ENCODE measurements at regions not wholly inside any gene's neighbourhood (a gene's known extent, or its start where the extent isn't known, plus 50 kb on each side); places are given as distances from the start of the nearest gene placed in this dataset.
"Not testable (repeated sequence)": the region's sequence is repeated elsewhere in the genome, so short reads cannot be mapped to it uniquely, and the experiment has no call there.

DNA sequence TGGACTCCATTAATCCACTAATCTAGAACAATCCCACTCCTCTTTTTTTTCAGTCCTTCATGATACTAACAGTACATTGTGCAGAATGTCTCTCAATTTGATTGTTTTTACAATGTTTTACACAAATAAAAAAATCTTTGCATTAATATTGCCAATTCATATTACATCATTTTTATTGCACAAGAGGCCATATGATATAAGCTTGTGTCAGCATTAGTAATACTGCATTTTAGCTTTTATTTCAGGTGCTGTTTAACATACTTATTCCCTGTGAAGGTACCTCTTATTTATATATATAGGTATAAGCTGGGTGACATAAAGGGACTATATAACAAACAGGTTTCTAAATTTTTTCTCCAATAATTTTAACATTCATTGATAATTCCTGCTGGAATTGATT, 737.4 kb downstream of the DNAH5 start:
- Mint-ChIP-seq H3K27ac (no peak overlapping the region), H3K27me3 (no peaks in the 10 kb centered on the region), H3K4me3 (no peak overlapping the region), H3K36me3 (ENCODE audit: insufficient read depth) (no peaks in the 10 kb centered on the region), H3K4me1 (ENCODE audit: low read depth in 2 of 2) (no peaks in the 10 kb centered on the region), H3K9me3 (peaks cover 11% of the 10 kb centered on the region in 2 donors)
- ATAC-seq (replicated peaks) = no peak
- DNase-seq = no peak

DNA sequence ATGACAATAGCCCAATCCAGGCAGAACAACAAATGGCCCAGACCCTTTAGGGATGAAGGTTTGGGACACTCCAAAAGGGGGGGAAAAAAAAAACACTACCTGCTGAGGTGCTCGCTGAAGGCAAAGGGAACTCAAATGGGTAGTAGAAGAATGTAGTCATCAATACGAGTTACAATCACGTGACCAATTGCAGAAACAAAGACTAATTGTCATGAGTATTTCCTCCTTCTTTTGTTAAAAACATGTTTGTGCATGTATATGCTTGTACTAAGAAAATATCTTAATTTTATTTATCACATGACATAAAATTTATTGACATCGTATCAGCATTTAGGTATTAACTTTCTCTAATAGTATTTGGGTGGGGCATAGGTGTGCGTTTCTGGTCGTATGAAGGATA, 743.5 kb downstream of the DNAH5 start:
- ATAC-seq (replicated peaks) (no peak), DNase-seq (no peak)
- Mint-ChIP-seq H3K36me3 (ENCODE audit: insufficient read depth) (no peaks in the 10 kb centered on the region), H3K27ac (no peak overlapping the region), H3K27me3 (no peaks in the 10 kb centered on the region), H3K4me3 (no peak overlapping the region), H3K9me3 (peaks cover 11% of the 10 kb centered on the region in 2 donors), H3K4me1 (ENCODE audit: low read depth in 2 of 2) (no peaks in the 10 kb centered on the region)

- H3K27me3 Mint-ChIP-seq; H3K4me3 Mint-ChIP-seq; H3K4me1 Mint-ChIP-seq (ENCODE audit: low read depth in 2 of 2); DNase-seq; H3K9me3 Mint-ChIP-seq; H3K27ac Mint-ChIP-seq; H3K36me3 Mint-ChIP-seq (ENCODE audit: insufficient read depth); ATAC-seq (replicated peaks): not testable (repeated sequence)
Observed at GRCh38 chr5:13198226-13198625, 746.3 kb downstream of the DNAH5 start.

GRCh38 chr5:13189532-13189931, 755.0 kb downstream of the DNAH5 start:
- DNase-seq (no peak), ATAC-seq (replicated peaks) (no peak)
- Mint-ChIP-seq H3K4me3 (no peak overlapping the region), H3K27ac (no peak overlapping the region), H3K27me3 (no peaks in the 10 kb centered on the region), H3K36me3 (ENCODE audit: insufficient read depth) (no peaks in the 10 kb centered on the region), H3K4me1 (ENCODE audit: low read depth in 2 of 2) (no peaks in the 10 kb centered on the region), H3K9me3 (peaks cover 0 to 5% of the 10 kb centered on the region in 2 donors)

GRCh38 chr5:13188371-13188770, 756.1 kb downstream of the DNAH5 start:
- H3K27ac Mint-ChIP-seq = no peak overlapping the region
- no peak overlapping the region for H3K4me3 Mint-ChIP-seq
- H3K27me3 Mint-ChIP-seq = no peaks in the 10 kb centered on the region
- peaks cover 0 to 5% of the 10 kb centered on the region in 2 donors for H3K9me3 Mint-ChIP-seq
- H3K36me3 Mint-ChIP-seq (ENCODE audit: insufficient read depth) = no peaks in the 10 kb centered on the region
- no peaks in the 10 kb centered on the region for H3K4me1 Mint-ChIP-seq (ENCODE audit: low read depth in 2 of 2)
- ATAC-seq (replicated peaks) (no peak), DNase-seq (no peak)

GRCh38 chr5:13187186-13187585, 757.3 kb downstream of the DNAH5 start:
- no peaks in the 10 kb centered on the region for H3K36me3 Mint-ChIP-seq (ENCODE audit: insufficient read depth)
- ATAC-seq (replicated peaks) = no peak
- H3K27me3 Mint-ChIP-seq = no peaks in the 10 kb centered on the region
- no peaks in the 10 kb centered on the region for H3K4me1 Mint-ChIP-seq (ENCODE audit: low read depth in 2 of 2)
- DNase-seq = no peak
- H3K4me3 Mint-ChIP-seq = no peak overlapping the region
- H3K27ac Mint-ChIP-seq = no peak overlapping the region
- H3K9me3 Mint-ChIP-seq = peaks cover 2 to 11% of the 10 kb centered on the region in 2 donors

DNA sequence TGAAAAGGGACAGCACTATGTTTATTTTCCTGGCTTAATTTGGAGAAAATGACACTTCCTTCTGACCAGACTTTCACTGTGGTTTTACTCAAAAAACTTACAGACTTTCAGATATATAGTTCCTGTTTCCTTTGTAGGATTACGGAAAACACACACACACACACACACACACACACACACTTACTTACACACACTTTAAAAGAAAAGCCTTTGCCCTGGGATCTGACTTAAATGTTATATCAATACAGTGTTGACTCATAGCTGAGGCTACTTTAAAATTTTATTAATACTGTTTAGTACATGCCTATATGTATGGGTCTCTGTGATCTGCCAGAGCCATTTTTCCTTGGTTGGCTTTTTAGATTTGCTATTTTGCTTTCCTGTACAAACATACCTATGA, 758.3 kb downstream of the DNAH5 start:
- ATAC-seq (replicated peaks) (no peak), DNase-seq (no peak)
- no peak overlapping the region for H3K27ac Mint-ChIP-seq
- H3K4me1 Mint-ChIP-seq (ENCODE audit: low read depth in 2 of 2) = no peaks in the 10 kb centered on the region
- H3K36me3 Mint-ChIP-seq (ENCODE audit: insufficient read depth) = no peaks in the 10 kb centered on the region
- H3K4me3 Mint-ChIP-seq = no peak overlapping the region
- peaks cover 3 to 10% of the 10 kb centered on the region in 2 donors for H3K9me3 Mint-ChIP-seq
- no peaks in the 10 kb centered on the region for H3K27me3 Mint-ChIP-seq

DNA sequence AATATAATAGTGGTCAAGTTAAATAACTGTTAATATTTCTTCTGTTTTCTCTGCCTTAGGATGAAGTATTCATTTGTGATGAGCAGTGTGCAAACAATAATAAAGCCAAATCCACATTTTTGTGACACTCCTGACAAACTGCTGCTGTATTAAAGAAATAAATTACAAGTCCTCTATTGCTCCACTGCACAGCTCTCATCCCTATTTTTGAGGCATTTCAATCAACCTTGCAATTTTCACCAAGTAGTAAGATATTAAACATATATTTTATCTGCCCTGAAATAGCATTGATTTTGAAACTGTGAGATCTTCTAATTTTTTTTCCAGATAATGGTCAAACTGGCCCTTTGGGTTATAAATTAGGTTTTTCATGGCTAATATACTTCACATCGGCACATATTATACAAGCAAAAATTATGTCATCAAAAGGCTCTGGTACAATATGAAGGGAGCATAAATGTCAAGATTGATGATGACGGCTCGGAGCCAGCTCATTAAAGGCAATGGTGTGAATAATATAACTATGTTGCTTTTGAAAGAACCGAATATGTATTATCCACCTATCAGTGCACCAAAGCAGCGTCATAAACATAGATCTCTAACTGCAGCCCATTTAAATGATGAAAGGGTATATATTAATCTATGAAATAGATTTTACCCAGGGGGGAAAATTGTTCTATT, 764.9 kb downstream of the DNAH5 start:
- no peak for ATAC-seq (replicated peaks)
- Mint-ChIP-seq H3K36me3 (ENCODE audit: insufficient read depth) (no peaks in the 10 kb centered on the region), H3K27me3 (no peaks in the 10 kb centered on the region), H3K27ac (no peak overlapping the region), H3K4me1 (ENCODE audit: low read depth in 2 of 2) (no peaks in the 10 kb centered on the region), H3K9me3 (peaks cover 5 to 9% of the 10 kb centered on the region in 2 donors), H3K4me3 (no peak overlapping the region)
- DNase-seq = no peak

DNA sequence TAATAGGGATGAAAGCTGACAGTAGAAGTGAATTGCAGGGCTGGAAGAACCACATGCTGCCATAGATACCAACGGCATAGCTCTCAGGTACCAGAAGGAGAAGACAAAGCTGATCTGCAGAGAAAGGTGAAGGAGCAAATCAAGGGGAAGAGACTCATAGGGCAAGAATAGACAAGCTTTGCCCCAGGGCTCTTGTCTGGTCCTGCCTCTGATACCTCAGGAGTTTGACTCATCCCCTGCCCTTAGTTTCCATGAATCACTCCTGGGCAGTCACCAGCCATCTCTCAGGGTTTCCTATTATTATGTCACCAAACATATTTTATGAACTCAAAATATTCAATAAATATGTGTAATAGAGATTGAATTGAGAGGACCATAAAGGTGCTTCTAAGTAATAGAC, 800.9 kb downstream of the DNAH5 start:
- ATAC-seq (replicated peaks) (no peak), DNase-seq (no peak)
- Mint-ChIP-seq H3K27ac (no peak overlapping the region), H3K4me1 (ENCODE audit: low read depth in 2 of 2) (no peaks in the 10 kb centered on the region), H3K36me3 (ENCODE audit: insufficient read depth) (peaks cover 3% of the 10 kb centered on the region), H3K4me3 (no peak overlapping the region), H3K27me3 (no peaks in the 10 kb centered on the region), H3K9me3 (peaks cover 0 to 10% of the 10 kb centered on the region in 2 donors)

DNA sequence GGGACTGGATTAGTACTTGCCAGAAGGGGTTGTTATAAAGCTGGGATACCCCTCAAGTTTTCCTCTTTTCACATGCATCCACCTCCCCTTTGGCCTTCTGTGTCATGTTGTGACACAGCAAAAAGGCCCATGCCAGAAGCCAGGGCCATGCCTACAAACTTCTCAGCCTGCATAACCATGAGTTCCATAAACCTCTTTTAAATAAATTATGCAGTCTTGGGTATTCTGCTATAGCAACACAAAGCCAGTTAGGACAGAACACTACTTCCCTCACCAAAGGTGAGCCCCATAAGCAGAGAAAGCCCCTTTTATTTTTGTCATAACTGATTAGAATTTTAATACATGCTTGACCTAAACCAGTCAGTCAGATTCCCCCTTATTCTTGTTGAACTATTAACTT, 801.3 kb downstream of the DNAH5 start:
- H3K4me3 Mint-ChIP-seq = no peak overlapping the region
- H3K27ac Mint-ChIP-seq = no peak overlapping the region
- H3K36me3 Mint-ChIP-seq (ENCODE audit: insufficient read depth) = peaks cover 3% of the 10 kb centered on the region
- no peaks in the 10 kb centered on the region for H3K4me1 Mint-ChIP-seq (ENCODE audit: low read depth in 2 of 2)
- H3K9me3 Mint-ChIP-seq = peaks cover 0 to 12% of the 10 kb centered on the region in 2 donors
- H3K27me3 Mint-ChIP-seq = no peaks in the 10 kb centered on the region
- DNase-seq (no peak), ATAC-seq (replicated peaks) (no peak)

DNA sequence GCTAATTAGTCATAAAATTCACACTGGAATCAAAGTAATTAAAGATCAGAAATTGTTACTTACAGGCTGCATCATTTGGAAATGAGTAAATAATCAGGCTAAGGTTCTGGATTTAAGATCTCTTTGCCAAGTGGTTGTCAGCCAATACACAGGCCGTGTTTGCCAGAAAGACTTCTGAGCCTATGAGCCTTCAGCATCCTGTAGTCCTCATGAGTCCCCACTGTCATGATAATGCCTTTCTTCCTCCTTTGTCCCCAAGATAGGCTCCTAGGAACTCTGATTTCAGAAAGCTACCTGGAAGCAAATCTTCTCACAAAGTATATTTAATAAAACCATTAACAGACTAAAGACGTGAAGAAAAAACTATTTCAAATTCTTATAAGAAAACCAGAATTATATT, 810.5 kb downstream of the DNAH5 start:
- H3K27me3 Mint-ChIP-seq = no peaks in the 10 kb centered on the region
- no peak overlapping the region for H3K4me3 Mint-ChIP-seq
- ATAC-seq (replicated peaks) = no peak
- H3K36me3 Mint-ChIP-seq (ENCODE audit: insufficient read depth) = no peaks in the 10 kb centered on the region
- no peak overlapping the region for H3K27ac Mint-ChIP-seq
- H3K4me1 Mint-ChIP-seq (ENCODE audit: low read depth in 2 of 2) = peaks cover 0 to 2% of the 10 kb centered on the region in 2 donors
- no peak for DNase-seq
- peaks cover 2 to 5% of the 10 kb centered on the region in 2 donors for H3K9me3 Mint-ChIP-seq

DNA sequence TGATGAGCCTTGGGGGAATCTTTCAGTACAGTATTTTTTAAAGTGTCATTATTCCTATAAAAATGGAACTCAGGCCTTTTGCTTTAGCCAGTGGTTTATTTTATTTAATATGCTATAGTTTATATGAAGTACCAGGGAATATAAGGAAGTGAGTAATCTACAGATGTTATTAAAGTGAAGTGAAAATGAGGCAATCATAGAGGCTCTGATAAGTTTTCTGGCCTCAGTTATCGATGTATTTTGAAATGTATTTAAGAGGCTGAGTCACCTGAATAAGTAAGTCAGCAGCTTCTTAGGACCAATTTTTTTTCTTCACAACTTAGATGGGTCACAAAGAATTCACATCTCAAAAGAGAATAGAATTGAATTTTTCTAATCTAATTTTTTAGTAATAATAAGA, 829.0 kb downstream of the DNAH5 start:
- ATAC-seq (replicated peaks) = no peak
- Mint-ChIP-seq H3K4me3 (no peak overlapping the region), H3K36me3 (ENCODE audit: insufficient read depth) (no peaks in the 10 kb centered on the region), H3K4me1 (ENCODE audit: low read depth in 2 of 2) (no peaks in the 10 kb centered on the region), H3K27me3 (no peaks in the 10 kb centered on the region), H3K9me3 (peaks cover 0 to 3% of the 10 kb centered on the region in 2 donors), H3K27ac (no peak overlapping the region)
- no peak for DNase-seq

DNA sequence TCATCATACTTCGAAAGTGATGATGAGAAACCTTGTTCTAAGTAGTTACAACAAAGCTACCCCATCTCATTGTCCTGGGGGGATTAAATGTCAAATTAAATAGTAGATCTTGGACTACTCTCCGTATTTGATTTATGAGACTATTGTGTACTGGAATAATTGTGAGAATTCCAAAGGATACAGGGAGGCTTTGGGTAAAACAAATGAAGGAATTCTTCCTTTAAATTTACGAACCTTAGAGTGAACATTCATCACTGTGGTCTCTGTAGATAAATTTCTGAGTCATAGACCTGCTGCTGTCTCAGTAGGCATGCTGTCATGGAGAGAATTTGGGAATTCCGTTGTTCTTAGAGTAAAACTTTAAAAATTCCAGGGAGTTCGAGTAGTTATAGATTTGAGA, 836.2 kb downstream of the DNAH5 start:
- DNase-seq (no peak), ATAC-seq (replicated peaks) (no peak)
- H3K4me3 Mint-ChIP-seq = no peak overlapping the region
- H3K36me3 Mint-ChIP-seq (ENCODE audit: insufficient read depth) = no peaks in the 10 kb centered on the region
- H3K27me3 Mint-ChIP-seq = no peaks in the 10 kb centered on the region
- H3K9me3 Mint-ChIP-seq = peaks cover 0 to 3% of the 10 kb centered on the region in 2 donors
- H3K27ac Mint-ChIP-seq = no peak overlapping the region
- no peaks in the 10 kb centered on the region for H3K4me1 Mint-ChIP-seq (ENCODE audit: low read depth in 2 of 2)

- H3K27ac Mint-ChIP-seq = no peak overlapping the region
Observed at GRCh38 chr5:13107537-13107936, 837.0 kb downstream of the DNAH5 start.

GRCh38 chr5:13081116-13081515, 863.4 kb downstream of the DNAH5 start:
- Mint-ChIP-seq H3K27me3 (no peaks in the 10 kb centered on the region), H3K4me3 (no peak overlapping the region), H3K27ac (no peak overlapping the region), H3K4me1 (ENCODE audit: low read depth in 2 of 2) (no peaks in the 10 kb centered on the region), H3K36me3 (ENCODE audit: insufficient read depth) (no peaks in the 10 kb centered on the region), H3K9me3 (peaks cover 3 to 11% of the 10 kb centered on the region in 2 donors)
- no peak for ATAC-seq (replicated peaks)
- no peak for DNase-seq

More at GRCh38 chr5:13107537-13107936, 837.0 kb downstream of the DNAH5 start:
- Mint-ChIP-seq H3K4me3 (no peak overlapping the region), H3K9me3 (peaks cover 0 to 3% of the 10 kb centered on the region in 2 donors), H3K36me3 (ENCODE audit: insufficient read depth) (no peaks in the 10 kb centered on the region), H3K27me3 (no peaks in the 10 kb centered on the region), H3K4me1 (ENCODE audit: low read depth in 2 of 2) (no peaks in the 10 kb centered on the region)
- ATAC-seq (replicated peaks) (no peak), DNase-seq (no peak)
